ENCODE measurements at regions not wholly inside any gene's neighbourhood (a gene's known extent, or its start where the extent isn't known, plus 50 kb on each side); places are given as distances from the start of the nearest gene placed in this dataset.
"Not testable (repeated sequence)": the region's sequence is repeated elsewhere in the genome, so short reads cannot be mapped to it uniquely, and the experiment has no call there.

DNA sequence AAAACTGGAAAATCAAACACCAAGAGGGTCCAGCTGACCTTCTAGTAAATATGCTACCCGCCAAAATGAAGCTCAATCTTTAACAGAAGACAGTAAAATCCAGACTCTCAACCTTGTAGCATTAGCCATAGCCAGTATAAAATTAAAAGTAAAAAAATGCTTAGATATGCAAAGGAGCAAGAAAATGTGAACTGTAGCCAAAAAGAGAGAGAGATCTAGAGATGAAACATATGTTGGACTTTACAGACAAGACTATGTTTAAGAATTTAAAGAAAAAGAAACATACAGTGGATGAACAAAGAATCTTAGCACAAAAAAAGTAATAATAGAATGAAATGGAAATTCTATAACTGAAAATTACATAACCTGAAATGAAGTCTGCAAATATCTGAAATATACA is 344.5 kb downstream of the LRATD1 start:
- no peak for DNase-seq

DNA sequence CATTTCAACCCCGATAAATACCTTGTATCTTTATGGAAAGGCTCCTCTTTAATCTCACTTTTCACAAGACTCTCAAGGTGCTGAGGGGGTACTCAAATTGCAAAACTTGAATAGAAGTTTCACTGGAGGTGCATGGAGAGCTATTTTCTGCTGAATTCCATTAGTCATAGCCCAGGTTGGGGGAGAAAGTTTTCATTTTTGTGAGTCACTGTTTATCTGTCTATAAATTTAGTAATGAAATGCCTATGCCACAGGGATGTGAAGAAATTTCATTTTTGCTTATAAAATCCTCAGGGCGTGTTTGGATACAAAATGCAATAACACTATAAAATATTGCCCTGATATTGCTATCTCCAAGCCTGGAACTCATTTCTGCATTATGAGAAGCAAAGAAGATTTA is 346.3 kb downstream of the LRATD1 start:
- DNase-seq = peak in 1 of 51 donors; percentile 28

GRCh38 chr2:14982790-14983189 is 350.3 kb downstream of the LRATD1 start:
- no peak for DNase-seq

GRCh38 chr2:14988600-14988999 is 356.1 kb downstream of the LRATD1 start:
- no peak for DNase-seq

DNA sequence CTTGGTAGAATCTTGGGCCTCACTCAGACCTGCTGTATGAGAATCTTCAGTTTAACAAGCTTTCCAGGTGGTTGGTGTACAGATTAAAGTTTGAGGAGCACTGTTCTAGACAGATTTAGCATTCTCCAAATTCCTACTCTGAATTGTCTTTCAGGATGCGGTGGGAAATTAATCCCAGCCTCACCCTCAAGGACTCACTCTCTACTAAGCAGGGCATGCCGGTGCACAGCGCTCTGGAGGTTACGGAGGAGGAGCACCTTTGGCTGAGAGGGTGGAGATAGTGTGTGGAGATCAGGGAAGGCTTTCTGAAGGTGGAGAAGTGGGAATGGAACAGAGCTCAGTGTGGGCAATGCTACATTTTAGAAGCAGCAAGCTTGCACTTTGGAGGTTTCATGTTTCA is 359.2 kb downstream of the LRATD1 start:
- DNase-seq = no peak

GRCh38 chr2:14994721-14995120 is 362.2 kb downstream of the LRATD1 start:
- DNase-seq = no peak

DNA sequence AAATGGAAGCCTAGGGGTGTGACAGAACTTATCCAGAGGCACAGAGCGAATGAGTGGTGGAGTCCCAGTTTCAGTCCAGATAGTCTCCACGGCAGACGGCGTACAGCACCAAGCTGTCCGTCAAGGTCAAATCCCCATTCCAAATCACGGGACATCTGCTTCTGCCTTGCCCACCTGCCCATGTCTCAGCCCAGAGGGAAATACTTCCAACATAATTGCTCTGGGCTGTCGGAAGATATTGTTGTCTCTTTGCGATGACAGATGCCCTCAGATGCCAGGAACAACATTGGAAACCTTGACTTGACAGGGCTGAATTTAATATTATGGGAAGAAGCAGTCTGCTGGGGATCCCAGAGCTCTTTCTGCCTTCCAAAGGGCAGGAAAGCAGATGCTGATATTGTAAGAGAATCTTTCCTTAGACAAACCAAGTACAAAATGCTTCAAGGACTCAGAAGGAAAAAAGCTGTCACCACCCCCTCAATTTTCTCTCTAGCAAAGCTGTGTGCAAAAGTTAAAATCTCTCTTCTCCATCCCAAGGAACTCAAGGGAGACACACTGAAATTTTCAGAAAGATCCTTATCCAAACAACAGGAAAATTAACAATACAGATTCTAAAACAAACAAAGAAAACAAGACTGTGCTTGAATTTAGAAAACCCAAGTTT is 364.0 kb downstream of the LRATD1 start:
- peak in 1 of 51 donors; percentile 20 for DNase-seq

DNA sequence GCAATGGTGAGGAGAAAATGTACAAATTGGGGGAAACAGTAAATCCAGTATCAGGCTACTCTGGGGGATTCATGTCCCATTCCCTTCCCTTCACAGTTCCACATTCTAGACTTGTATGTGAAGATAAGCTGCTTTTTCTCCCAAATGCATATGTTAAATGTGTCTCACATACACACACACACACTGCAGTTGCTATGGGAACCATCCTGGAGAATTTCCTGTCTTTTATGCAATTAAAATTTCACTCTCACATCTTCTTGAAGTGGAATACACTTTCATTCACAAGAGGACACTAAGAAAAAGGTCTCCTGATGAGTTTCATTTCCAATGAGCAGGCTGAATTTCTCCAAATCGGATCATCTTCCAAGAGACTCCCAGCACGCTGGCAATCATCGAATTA is 366.0 kb downstream of the LRATD1 start:
- no peak for DNase-seq

DNA sequence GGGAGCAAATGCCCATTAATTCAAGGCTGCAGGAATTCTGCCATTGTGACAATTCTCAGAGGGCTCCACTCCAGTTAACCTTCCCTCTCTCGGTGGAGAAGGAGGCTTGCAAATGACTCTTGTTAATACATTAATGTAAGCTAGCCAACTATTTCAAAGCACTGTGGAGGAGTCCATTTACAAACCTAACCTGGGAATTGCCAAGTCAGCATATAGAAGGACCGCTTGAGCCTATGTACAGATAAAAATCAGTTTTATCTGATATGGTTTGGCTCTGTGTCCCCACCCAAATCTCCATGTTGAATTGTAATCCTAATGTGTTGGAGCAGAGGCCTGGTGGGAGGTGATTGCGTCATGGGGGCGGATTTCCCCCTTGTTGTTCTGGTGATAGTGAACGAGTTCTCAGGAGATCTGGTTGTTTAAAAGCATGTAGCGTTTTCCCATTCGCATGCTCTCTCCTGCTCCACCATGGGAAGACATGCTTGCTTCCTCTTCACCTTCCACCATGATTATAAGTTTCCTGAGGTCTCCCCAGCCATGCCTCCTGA is 366.7 kb downstream of the LRATD1 start:
- DNase-seq = no peak

DNA sequence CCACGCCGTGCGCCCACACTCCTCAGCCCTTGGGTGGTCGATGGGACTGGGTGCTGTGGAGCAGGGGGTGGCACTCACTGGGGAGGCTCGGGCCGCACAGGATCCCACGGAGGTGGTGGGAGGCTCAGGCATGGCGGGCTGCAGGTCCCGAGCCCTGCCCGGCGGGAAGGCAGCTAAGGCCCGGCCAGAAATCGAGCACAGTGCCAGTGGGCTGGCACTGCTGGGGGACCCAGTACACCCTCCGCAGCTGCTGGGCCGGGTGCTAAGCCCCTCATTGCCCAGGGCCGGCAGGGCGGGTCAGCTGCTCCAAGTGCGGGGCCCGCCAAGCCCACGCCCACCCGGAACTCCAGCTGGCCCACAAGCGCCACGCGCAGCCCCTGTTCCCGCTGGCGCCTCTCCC is 370.0 kb downstream of the LRATD1 start:
- not testable (repeated sequence) for DNase-seq

DNA sequence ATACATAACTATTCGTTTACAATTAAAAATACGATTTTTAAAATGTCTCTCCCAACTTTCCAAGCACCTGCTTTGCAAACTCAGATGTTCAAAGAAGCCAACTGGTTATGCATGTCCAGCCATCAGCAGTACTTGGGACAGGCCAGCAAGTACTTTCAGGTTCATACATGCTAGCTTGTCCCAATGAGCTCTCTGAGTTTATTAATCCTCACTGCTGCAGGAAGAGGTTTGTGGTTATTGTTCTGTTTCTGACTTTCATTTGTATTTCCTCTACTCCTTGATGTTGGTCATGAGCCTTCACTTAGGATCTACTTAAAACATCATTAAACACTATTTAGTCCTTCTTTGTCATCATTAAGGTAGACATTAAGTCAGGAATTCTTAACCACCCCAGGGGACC is 374.1 kb downstream of the LRATD1 start:
- no peak for DNase-seq

DNA sequence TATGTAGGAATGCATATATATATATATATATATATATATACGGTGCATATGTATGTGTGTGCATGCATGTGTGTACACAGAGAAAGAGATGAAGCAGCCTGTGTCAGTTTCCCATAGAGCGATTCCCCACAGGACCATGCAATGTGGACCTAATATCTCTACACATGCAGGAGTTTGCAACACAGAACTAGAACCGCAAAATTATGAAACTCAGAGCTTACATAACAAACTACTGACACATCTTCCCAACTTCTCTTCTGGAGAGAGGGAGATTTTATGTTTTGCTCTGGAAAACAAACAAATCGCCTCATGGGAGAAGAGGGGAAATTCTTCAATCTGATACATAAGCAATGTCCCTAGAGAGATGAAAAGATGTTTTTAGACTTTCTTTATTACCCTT is 377.2 kb downstream of the LRATD1 start:
- no peak for DNase-seq

DNA sequence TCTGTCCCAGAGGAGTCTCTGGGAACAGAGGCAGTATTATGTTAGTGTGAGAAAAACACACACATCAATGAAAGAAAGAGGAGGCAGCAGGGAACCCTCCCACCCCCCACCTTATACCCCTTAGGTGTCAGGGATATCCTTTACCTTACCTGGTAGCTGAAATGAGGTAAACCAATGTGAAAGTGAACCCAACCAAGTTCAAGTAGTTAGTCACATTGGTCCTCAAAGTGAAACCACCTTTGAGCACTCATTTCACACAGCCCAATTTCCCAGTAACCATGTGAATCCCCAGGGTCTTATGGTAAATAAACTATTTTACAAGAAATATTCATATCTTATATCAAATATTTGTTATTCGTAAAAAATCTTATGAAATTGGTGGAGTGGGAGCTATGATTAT is 377.8 kb downstream of the LRATD1 start:
- no peak for DNase-seq

GRCh38 chr2:15018814-15019213 is 386.3 kb downstream of the LRATD1 start:
- no peak for DNase-seq

DNA sequence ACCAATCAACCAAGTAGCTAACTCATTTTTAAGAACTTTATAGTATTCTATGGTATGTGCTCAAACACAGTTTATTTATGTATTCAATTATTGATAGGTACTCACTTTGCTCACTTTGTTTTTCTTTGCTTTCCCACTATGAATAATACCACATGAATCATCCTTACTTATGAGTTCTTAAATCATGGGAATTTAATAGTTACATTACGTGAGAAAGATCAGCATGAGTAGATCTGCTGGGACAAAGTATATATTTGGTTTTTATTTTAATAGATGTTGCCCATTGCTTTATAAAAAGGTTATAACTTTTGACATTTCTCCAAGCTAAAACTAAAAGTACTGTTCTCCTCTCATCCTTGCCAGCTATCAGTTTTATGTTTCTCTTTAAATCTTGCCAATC is 390.7 kb downstream of the LRATD1 start:
- no peak for DNase-seq

DNA sequence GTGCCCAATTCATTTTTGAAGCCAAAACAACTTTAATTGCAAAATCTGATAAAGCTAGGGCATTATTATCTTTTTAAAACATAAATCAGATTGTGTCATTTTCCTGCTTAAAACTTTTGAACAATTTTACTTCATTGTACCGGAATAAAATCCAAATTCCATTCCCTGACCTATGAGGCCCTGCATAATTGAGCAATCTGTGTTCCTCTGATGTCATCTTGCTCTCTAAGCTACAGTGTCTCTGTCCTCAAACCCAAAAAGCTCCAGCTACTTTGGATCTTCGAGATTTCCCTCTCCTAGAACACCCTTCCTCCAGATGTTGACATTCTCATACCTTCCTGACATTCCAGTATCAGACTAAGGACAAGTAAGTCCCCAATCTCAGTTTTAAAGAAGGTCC is 395.9 kb downstream of the LRATD1 start:
- no peak for DNase-seq

- DNase-seq = no peak
Observed at GRCh38 chr2:15031745-15032240, 399.3 kb downstream of the LRATD1 start.

GRCh38 chr2:15034246-15034645 is 401.7 kb downstream of the LRATD1 start:
- no peak for DNase-seq

DNA sequence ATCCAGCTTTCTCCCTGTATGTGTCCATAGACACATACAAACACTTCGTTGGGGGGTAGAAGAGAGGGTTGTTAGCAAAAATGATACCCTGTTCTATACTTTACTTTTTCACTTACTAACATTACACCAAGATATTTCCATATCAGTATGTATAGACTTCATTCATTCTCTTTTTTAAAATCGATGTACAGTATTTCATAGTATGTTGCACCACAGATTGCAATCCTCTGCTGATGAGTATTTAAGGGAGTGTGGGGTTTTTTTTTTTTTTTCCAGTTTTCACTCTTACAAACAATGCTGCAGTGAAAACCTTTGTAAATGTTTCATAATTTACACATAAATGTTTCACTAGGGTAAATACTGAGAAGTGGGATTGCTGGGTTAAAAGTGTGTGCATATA is 402.3 kb downstream of the LRATD1 start:
- DNase-seq = no peak

DNA sequence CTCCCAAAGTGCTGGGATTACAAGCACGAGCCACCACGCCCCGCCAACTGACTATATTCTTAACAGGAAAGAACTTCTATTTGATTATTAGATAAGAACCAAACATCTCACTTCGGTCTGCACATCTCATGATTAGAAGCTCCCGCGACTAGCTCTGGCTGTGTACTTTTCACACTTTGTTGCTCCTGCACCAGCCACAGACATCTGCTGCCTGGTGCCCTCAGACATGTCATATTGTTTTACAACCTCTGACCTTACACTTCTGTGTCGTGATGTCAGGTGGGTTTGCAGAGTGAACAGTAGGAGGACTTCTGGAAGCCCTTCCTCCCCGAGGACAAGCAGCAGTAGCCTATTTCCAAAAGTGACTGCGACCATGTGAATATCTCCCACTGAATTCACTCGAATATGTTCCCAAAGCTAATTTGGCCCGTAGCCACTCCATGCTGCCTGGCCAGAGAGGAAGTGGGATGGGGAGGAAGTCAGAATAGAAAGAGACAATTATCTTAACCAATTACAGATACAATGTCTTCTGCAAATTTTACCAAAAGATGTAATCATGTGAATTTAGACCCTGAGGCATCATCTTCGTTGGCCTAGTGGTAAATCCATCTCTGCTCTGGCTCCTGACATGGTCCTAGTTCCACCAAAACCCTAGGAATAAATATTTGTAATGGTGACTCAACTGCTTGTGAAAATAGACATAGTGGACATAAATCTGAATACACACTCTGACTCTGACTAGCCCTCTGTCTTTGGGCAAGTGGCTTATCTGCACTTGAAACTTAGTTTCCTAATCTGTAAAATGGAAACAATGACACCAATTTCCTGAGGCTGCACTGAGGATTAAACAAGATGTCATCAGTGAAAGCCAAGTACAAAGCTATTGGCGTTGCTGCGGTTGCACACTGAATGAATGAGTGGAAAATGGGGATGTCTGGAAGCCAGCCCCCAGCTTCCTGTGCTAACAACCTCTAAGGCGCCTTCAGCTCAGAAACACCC is 406.1 kb downstream of the LRATD1 start:
- no peak for DNase-seq

- no peak for DNase-seq
Observed at GRCh38 chr2:15040429-15041084, 408.0 kb downstream of the LRATD1 start.

DNA sequence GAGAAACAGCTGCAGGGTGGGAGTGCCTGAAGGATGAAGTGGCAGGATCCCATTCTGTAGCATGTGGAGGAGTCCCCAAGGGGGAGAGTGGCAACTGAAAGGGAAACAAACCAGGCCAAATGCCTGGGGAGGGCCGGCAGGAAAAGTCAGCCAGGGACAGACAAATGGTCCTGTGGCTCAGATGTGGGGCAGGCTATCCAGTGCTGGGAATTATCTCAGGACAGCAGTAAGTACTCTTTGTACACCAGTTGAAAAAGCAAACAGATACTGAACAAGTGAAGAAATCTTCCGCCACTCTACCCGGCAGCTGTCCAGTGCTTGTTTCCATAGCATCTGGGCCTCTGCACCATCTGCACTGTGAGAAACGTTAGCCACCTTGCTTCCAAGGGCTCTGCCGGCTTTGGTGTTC is 408.9 kb downstream of the LRATD1 start:
- DNase-seq = no peak
